GM21717 (cell line): ENCODE measurements at regions not wholly inside any gene's neighbourhood (a gene's known extent, or its start where the extent isn't known, plus 50 kb on each side); places are given as distances from the start of the nearest gene placed in this dataset.

Source experiments
- ATAC-seq: cut with Tn5 transposase; IDR thresholded peaks from one replicate; pipeline ENCODE4 v1.9.1; 2021; ENCODE audit warnings: mild to moderate bottlenecking, moderate library complexity; ENCODE audit not compliant: unreplicated experiment

DNA sequence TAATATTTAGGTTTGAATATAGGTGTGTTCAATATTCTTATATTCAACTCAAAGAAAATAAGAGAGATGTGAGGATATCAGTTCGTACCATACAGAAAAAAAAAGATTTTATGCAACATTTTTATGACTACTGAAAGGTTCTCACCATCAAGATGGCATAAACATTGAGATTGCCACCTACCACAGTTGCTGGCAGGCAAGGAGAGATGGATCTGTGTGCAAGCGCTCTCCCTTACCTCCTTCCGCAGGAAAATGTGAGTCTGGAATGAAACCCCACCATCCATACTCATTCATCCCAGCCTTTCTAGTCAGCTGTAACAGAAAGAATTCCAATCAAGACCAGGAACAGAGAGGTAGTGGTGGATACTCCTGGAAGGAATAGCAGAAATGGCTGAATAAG is 376.9 kb downstream of the PPP3CA start:
- ATAC-seq = no peak

DNA sequence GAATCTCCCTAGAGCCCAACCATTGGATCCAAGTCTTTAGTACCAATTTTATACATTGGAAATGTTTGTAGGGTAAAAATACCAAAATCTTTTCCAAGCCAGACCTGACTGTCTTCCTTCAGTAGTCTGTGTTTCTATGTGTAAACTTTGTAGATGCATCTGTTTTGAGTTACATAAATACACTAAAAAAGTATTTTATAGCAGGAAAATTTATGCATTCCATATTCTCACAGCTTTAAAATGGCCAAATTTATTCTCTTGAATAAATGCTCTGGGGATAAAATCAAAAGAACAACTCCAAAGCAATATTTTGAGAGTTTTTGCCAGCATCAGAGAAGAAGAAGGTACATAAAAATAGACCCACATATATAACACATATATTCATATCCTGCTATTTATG is 377.4 kb downstream of the PPP3CA start:
- ATAC-seq = no peak

DNA sequence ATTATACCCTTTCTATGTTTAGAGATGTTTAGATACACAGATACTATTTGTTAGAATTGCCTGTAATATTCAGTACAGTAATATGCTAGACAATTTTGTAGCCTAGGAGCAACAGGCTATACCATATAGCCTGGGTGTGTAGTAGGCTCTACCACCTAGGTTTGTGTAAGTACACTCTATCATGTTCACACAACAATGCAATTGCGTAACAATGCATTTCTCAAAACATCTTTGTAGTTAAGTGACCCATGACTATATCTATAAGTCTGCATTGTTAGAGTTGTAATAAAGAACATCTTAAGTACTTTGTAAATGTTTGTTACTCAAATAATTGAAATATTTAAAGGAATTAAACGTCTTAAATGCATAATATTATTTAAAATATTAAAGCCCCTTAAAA is 379.3 kb downstream of the PPP3CA start:
- ATAC-seq = no peak

DNA sequence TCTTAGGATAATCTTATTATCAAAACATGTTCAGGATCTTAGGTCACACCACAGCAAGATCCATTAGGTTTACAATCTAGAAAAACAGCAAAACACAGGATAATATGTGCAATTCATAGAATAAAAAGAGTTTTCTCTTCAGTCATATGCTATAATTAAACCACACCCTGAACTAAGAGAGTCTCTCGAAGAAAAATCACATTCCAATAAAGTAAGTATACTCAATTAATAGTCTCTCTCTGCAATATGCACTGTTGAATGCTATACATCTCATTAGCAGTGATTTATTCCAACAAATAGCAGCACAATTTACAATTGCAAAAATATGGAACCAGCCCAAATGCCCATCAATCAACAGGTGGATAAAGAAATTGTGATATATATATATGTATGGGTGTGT is 383.7 kb downstream of the PPP3CA start:
- ATAC-seq = no peak

DNA sequence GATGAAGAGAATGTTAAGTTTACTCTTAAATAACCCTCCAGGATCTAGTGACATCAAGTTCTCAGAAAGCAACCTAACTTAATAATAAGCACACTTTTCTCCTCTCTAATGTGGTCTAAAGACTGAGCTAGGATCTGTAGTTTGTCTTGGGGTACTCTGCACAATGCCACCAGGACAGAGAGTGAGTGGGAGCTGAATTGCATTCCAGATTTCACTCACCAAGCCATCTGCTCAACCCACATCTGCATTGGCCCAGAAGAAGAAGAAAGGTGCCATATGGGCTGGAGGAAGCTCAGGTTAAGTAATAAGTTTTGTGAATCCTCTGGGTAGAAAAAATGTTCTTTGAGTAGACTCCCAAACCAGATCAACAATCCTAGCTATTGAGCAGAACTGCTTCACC is 384.6 kb downstream of the PPP3CA start:
- peak; percentile 88 for ATAC-seq

DNA sequence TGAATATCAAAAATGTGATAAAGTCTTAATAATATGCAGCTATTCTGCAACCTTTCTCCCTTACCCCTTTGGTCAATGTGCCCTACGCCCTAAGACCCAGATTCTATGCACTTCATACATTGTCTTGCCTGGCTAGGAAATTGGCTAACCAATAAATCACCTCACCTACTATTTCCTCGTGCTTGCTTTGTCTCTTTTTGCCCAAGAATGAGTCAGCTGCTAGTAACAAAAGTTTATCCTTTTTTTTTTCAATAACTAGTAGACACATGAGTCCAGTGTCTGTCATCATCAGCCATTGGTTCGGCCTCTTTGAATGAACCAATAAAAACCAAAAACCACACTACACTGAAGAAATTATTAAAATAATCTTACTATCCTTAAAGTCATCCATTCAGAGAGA is 387.1 kb downstream of the PPP3CA start:
- ATAC-seq = no peak

DNA sequence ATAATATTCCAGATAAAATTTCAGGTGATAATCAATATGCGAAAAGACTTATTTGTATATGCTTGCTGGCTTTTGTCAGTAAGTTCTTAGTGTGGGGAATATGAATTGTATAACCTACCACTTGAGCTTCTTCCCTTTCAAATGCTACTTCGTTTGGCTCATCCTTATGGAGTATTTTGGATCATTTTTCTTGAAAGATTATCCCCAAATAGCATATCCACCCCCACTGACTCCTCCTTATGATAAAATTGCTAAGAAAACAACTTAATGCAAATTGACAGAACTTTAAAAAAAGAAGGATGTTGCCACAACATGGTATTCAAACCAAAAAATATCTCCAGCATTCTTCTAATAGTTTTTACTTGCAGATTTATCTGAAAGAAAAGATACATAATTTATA is 393.3 kb downstream of the PPP3CA start:
- no peak for ATAC-seq

DNA sequence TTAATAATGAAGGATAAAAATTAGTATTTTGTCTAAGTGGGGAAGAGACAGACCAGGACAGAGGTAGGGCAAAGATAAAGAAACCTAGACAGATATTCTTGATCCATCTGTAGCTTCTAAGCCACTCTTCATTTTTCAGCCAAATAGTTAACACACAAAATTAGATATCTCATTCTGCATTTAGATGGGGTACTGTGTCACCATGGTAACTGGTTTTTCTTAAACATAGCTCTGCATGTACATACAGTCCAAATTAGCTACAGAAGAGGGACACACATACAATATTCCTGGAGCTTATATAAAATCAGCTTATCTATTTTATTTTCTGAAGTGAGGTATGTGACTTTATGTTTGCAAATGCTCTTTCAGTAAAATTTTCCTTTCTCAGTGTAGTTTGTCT is 393.7 kb downstream of the PPP3CA start:
- no peak for ATAC-seq

DNA sequence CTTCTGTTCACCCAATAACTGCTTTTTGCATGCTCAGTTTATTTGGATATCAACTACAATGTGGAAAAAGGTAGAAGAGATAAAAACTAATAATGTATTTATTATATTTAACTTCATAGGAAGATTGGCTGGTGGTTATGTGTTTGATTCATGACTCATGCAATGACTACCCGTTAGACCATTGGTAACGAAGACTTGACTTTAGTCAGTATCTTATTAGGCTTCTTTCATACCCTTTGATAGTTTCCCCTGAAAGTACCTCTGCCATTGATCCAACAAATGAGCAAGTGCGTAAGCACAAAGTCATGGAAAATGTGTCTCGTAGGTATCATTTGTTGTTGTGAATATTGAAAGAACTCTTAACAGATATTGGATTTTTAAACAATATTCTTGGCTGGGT is 394.7 kb downstream of the PPP3CA start:
- ATAC-seq = no peak

DNA sequence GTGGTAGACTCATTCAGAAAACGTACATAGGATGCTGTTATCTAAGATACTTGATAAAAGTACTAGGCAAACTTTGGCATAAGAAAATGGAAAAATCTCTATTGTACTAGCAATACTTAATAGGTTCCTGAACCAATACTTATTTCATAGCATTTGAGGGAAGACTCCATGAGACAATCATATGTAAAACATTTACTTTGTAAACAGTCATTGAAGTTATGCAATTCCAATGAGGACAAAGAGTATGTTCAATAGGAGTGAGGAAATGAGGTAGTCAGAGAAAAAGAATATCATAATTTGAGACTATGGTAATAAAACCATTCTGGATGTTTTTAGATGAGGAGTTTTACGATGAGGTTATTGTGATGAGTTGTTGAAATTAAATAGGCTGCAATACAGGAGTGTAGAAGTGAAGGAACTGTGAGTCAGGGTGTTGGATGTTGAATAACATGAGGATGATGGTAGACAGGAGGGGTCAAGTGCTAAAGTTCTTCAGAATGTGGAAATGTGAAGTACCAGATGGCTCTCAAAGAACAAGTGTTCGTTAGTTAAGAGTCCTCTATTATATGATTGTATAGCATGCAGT is 397.9 kb downstream of the PPP3CA start:
- no peak for ATAC-seq

DNA sequence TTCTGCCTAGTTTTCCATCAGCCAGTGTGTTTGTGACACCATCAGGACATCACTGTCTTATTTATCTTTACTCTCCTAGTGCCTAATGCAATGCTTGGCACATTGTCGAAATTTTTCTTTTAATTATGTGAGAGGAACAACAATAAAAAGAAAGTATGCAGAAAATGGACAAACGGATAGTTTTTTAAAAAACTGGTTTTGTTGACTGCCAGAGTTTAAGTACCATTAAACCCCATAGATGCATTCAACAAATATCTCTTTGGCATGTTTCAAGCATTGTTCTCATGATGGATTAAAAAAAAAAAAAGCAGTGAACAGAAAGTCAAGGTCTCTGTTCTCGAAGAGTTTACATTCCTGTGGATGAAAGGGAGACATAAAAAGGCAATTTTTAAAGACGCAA is 398.4 kb downstream of the PPP3CA start:
- no peak for ATAC-seq

DNA sequence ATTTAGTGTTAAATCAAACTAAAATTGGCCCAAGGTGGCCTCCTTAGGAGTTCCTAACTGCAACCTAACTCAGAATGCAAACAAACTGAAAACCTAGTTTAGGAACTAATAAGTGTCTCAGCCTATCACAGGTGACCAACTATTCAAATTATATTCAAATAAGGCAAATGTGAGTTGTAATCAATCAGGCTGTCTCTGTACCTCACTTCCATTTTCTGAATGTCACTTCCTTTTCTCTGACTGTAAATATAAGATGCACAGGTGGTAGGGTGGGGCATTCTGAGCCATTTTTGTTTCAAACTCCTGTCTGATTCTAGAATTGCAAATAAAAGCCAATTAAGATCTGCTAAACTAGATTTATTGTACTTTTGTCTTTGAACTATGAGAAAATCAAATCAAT is 401.5 kb downstream of the PPP3CA start:
- peak; percentile 53 for ATAC-seq

DNA sequence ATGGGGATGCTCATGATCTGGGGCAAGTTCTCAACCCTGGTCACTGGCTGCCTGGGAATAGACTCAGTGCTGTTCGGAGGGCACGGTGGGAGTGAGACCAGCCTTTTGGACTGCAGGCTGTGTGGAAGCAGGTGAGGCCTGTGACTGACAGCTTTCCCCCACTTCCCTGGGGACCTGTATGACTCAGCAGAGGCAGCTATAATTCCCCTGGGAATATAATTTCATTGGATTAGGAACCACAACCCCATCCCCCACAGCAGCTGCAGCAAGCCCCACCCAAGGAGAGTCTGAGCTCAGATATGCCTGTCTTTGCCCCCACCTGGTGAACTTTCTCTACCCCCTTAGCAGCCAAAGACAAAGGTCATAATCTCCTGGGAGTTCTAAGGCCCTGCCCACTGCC is 408.6 kb downstream of the PPP3CA start:
- ATAC-seq = no peak

DNA sequence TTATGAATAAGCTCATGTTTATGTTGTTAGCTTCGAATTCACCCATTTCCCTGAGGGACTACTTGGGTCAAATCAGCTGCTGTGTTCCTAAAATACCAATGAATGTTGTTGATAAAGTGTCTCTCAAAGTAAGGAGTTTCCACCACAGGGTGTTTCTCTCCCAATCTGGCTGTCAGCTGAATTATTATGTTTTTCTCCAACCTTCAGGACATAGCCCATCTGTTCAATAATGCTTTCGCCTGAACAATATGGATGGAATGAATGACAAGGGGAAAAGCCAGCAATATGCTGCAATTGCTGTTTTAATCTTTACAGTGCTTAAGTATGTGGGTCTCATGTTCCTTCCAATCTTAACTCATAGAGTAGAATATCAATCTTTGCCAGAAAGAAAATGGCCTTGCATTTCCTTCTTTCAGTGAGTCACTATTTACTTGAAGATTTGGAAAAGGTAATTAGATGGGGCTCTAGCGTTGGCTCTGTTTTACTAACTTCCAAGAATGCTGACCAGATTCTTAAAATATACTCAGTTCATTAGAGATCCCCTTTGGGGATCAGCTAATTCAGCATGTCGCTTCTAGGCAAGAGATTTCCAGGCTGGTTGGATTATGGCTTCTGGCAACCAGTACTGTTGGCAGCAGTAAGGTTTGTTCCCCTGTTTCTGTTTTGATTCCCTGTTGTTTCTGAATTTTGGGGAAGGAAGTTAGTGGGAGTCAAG is 410.5 kb downstream of the PPP3CA start:
- ATAC-seq = no peak

DNA sequence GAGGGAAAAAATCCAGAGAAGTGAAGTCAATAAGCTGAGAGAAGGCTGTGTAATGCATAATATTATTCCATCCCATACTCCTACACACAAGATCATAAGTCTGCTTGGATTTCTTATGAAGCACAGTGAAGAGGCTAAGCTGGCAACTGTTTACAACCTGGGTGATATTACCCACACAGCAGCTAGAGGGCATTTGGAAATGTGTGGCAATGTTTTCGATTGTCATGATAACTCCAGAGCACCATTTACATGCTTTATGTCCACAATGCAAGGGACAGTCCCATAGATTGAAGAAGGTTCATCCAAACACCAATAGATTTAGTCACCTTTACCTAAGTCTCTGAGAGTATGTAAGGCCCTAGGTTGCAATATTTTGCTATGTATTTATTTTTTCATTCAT is 412.2 kb downstream of the PPP3CA start:
- ATAC-seq = no peak

DNA sequence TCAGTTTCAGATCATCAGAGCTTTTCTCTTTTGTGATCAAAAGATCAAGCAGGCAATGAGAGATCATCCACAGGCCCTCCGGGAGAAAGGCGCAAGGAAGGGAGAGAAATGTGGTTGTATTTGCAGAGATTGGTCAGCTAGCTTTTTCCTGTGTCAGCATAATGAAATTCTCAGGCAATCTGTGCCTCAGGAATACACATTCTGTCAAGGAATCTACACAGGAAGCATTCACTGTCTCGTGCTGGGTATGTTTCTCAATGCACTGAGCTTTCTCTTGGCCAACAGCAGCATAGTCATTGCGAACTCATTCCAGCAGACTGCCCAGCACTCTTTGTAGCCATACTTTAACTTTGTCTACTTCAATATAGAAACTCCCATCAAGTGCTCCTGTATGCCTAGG is 413.7 kb downstream of the PPP3CA start:
- ATAC-seq = no peak

DNA sequence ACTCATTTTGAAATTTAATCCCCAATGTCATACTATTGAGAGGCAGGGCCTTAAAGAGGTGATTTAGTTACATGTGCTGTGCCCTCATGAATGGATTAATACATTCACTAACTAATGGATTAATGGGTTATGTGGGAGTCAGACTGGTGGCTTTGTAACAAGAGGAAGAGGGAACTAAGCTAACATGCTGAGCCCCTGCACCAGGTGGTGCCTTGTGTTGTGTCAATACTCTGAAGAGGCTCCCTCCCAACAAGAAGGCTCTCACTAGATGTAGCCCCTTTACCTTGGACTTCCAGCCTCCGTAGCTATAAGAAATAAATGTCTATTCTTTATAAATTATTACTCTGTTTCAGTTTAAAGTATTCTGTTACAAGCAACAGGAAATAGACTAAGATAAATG is 411.9 kb upstream of the EMCN start:
- ATAC-seq = no peak

DNA sequence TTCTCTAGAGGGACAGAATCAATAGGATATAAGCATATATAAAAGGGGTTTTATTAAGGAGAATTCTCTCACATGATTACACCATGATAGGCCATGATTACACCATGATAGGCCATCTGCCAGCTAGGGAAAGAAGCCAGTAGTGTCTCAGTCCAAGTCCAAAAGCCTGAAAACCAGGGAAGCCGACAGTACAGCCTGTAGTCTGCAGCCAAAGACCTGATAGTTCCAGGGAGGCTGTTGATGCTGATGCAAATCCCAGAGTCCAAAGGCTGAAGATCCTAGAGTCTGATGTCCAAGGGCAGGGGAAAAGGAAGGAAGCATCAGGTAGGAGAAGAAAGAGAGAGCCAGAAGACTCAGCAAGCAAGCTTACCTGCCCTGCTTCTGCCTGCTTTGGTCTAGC is 411.3 kb upstream of the EMCN start:
- ATAC-seq = no peak

DNA sequence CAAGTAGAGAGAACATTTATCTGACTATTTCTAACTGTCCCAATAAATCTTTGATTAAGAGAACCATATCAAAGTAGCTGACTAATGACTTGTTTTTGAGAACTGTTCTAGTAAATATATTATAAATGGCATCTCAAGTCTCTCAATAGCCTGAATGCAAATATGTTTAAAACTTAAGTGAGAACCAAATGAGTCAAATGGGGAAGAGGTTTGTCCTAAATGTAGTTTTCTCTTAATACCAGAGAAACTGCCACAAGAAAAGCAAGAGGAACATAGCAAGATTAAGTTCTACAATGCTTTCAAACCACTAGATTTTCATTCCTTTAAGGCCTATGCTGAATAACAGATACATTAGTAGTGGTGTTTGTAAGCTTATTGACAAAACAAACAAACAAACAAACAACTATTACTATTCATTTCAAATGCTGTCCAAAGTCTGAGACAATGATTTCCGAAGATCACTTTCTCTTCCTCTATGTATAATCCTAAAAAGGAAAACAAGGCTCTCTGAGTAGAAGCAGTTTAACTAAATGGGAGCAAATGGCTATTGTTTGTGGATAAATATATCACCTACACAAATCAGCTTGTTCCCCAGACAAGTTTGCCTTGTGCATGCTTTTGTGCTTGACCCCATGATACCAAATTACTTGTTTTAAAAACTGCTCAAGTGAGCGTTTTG is 408.4 kb upstream of the EMCN start:
- peak; percentile 72 for ATAC-seq

DNA sequence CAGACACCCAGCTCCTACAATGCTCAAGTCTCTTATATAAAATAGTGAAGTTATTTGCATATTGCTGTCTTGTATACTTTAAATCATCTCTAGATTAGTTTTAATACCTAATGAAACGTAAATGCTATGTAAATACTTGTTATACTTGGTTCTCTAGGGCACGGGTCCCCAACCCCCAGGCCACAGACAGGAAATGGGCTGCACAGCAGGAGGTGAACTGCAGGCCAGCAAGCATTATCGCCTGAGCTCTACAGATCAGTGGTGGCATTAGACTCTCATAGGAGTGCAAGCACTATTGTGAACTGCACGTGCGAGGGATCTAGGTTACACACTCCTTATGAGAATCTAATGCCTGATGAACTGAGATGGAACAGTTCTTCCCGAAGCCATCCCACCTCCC is 395.9 kb upstream of the EMCN start:
- ATAC-seq = no peak

DNA sequence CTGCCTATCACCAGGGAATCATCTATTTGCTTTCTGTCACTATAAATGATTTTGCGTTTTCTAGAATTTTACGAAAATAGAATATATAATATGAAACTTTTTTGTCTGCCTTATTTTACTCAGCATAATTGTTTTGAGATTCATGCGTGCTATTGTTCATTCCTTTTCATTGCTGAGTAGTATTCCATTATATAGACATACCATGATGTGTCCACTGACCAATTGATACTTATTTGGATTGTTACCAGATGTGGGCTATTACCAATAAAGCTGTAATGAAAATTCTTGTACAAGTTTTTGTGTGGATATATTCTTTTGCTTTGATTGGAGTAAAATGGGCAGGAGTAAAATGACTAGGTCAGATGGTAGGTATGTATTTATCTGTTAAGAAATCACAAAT is 390.7 kb upstream of the EMCN start:
- ATAC-seq = no peak
